NCI-H82 treated with DMSO at 0.1 percent for 48 hours (cell line): ENCODE measurements at regions not wholly inside any gene's neighbourhood (a gene's known extent, or its start where the extent isn't known, plus 50 kb on each side); places are given as distances from the start of the nearest gene placed in this dataset.
A peak's percentile ranks its signal among the peaks of the same experiment; 100 is the strongest.

ENCODE experiments used
- DNase-seq: peaks from one replicate; lab custom pipeline; 2025; ENCODE audit not compliant: unreplicated experiment; lab: John Stamatoyannopoulos, UW

DNA sequence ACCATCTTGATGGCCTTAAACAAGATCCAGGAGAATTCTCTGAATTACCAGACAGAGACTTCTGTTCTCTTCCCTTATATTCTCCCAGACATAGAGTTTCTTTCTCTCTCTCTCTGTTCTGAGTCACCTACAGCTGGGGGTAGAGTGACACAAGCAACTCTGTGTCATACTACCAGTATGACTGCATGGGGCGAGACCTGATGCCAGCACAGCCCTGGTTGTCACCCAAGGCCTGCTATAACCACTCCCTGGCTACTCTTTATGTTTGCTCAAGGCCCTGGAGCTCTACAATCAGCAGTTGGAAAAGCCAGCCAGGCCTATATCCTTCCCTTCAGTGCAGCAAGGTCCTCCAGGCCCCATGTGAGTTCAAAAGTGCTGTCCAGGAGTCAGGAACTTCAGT, 114.2 kb upstream of the TENT5D start:
- DNase-seq: no peak

DNA sequence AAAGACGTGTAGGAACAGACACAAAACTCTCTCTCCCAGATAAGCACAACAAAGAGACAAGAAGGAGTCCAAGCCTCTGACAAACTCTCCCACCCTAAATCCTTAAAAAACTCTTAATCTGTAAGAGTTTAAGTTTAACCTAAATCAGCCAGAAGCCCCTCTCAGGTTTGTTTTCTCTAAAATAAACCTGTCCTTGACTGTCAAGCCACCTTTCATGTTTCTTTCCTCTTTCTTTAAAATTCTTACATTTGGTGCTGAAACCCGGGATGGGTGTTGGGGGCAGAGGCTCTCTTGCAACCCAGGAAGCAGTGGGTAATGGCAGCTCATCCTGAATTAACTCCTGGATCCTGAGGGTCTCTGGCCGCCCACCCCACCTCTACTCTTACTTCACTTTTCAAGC, 107.8 kb upstream of the TENT5D start:
- DNase-seq: no peak

DNA sequence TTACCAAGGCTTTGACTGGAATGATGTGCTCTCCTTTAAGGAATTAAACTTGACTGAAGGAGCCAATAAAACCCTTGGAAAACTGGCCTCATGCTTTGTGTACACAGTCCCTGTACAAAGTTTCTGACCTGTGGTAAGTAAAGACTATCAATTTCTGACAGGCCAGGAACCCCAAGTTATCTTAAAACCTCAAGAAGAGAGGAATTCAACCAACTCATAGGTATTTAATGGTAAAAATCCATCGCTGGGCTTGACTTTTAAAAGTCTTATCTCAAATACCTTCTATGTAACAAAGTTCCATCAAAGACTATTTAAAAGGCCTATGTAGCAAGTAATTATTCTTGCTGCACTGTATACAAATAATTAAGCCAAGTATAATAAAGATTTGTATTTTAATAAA, 103.7 kb upstream of the TENT5D start:
- no peak for DNase-seq

DNA sequence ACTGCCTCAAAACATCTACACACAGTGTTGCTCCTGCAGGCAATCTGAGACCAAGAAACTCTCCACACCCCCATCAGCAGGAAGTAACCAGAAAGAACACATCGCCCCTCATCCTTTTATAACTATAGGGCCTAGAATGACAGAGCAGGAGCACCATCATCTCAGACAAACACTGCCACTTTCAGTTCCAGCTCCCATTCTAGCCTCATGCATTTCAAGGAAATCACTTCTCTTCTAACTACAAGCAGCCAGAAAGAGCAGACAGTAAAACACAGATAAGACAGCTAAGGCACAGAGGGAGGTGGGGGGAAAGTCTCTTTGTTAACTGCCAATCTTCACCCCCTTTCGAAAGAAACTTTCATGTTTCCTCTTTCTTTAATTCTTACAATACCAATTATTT, 102.6 kb upstream of the TENT5D start:
- no peak for DNase-seq

DNA sequence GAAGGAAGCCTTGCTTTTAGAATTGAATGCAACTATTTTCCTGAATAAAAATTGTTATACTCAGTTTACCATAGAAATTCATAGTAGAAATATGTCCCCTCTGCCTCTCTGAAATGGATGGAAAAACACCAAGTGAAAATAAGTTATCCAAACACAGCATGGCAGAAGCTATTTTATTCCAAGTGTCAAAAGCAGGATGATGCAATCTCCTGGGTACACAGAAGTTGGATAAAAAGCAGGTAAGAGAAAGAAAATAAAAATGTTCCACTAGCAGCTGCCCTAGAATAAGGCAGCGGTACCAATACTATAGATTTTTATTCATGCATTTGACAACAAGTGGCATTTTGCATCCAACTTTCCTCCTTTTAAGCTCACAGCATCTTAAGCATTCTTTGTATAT, 89.0 kb upstream of the TENT5D start:
- DNase-seq: no peak

- peak; percentile 56 for DNase-seq
These were observed 85.7 kb upstream of the TENT5D start for GRCh38 chrX:80334583-80334982.

DNA sequence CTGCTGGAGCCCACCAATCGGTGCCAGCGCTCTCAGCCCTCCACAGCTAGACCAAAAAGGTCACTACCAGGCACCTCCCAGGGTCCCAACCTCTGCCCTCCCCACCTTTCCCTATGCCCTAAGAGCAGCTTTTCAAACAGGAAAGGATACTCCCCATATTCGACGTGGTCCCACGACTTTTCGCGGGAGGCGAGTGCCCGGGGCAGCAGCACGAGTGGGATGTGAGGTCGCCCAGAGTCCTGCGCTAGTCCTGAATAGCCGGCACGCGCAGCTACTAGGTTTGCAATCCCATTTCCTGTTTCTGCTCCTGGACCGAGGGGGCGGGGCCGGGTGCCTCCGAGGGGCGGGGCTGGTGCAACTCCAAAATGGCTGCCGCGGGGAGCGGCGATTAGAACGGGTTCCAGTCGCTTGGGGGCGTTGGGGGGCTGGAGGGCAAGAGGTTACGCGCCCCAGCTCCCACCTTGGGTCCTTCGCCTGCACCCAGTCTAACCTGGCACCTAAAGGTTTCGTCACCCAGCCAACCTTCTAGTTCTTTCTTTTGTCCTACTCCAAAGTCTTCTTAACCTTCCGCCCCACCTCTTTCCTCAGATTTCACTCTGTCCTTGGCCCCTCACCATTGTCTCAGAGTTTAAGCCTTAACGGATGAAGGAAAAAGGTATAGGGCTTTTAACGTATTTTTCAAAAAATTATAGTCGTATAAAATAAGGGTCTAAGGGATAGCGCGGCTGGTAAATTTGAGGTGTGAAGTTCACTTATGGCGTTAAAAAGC, 85.0 kb upstream of the TENT5D start:
- no peak for DNase-seq

- DNase-seq: no peak
These were observed 65.2 kb upstream of the TENT5D start for GRCh38 chrX:80354966-80355465.
